Loucy (cell line): ENCODE measurements at regions not wholly inside any gene's neighbourhood (a gene's known extent, or its start where the extent isn't known, plus 50 kb on each side); places are given as distances from the start of the nearest gene placed in this dataset.

ENCODE experiments used
- H2AFZ ChIP-seq: fragments of 200-600 bp; sonication (generic); 2 replicates; pipeline ENCODE4 v1.6.0; 2016; ENCODE audit warnings: antibody characterized with exemption, mild to moderate bottlenecking, low read length, moderate library complexity
- H3F3A ChIP-seq: fragments of 200-600 bp; 2 replicates; pipeline ENCODE4 v1.6.0; 2016; ENCODE audit warnings: antibody characterized with exemption, low read depth, mild to moderate bottlenecking
- H3K27me3 ChIP-seq: fragments of 200-600 bp; sonication (generic); 2 replicates; pipeline ENCODE4 v1.6.1; 2014; ENCODE audit warnings: low read length, mild to moderate bottlenecking; ENCODE audit not compliant: insufficient read depth, poor library complexity, severe bottlenecking
- H3K36me3 ChIP-seq: fragments of 200-600 bp; sonication (generic); 2 replicates; pipeline ENCODE4 v1.6.1; 2016; ENCODE audit warnings: low read length; ENCODE audit not compliant: insufficient read depth
- H3K4me1 ChIP-seq: fragments of 200-600 bp; sonication (generic); 2 replicates; pipeline ENCODE4 v1.5.1; 2014; ENCODE audit warnings: low read length, mild to moderate bottlenecking; ENCODE audit not compliant: insufficient read depth, poor library complexity, severe bottlenecking
- H3K4me2 ChIP-seq: fragments of 200-600 bp; sonication (generic); 2 replicates; pipeline ENCODE4 v1.6.0; 2014; ENCODE audit warnings: antibody characterized with exemption, low read length, low read depth, mild to moderate bottlenecking; ENCODE audit not compliant: poor library complexity, severe bottlenecking
- H3K4me3 ChIP-seq: fragments of 200-600 bp; sonication (generic); 2 replicates; pipeline ENCODE4 v1.5.1; 2014; ENCODE audit warnings: low read length, mild to moderate bottlenecking, mixed read lengths; ENCODE audit not compliant: poor library complexity, severe bottlenecking
- H3K79me2 ChIP-seq: fragments of 200-600 bp; sonication (generic); 2 replicates; pipeline ENCODE4 v1.6.1; 2014; ENCODE audit warnings: low read length; ENCODE audit not compliant: insufficient read depth
- H3K9ac ChIP-seq: fragments of 200-600 bp; sonication (generic); 2 replicates; pipeline ENCODE4 v1.6.0; 2014; ENCODE audit warnings: mild to moderate bottlenecking, low read depth, low read length, moderate library complexity; ENCODE audit not compliant: poor library complexity, severe bottlenecking
- H3K9me2 ChIP-seq: fragments of 200-600 bp; sonication (generic); replicated peaks from 2 replicates; pipeline ENCODE4 v1.6.1; 2016; ENCODE audit warnings: low read depth, low read length, mixed read lengths
- H3K9me3 ChIP-seq: fragments of 200-600 bp; sonication (generic); 2 replicates; pipeline ENCODE4 v1.6.1; 2014; ENCODE audit warnings: mild to moderate bottlenecking, antibody characterized with exemption, low read length, low read depth; ENCODE audit not compliant: insufficient read depth
- H4K20me1 ChIP-seq: fragments of 200-600 bp; sonication (generic); 2 replicates; pipeline ENCODE4 v1.6.0; 2014; ENCODE audit warnings: antibody characterized with exemption, low read length, mild to moderate bottlenecking; ENCODE audit not compliant: insufficient read depth, poor library complexity, severe bottlenecking
- CTCF ChIP-seq: fragments of 200-600 bp; sonication (generic); conservative IDR thresholded peaks from 2 replicates; pipeline ENCODE4 v1.5.1; 2014; ENCODE audit warnings: mild to moderate bottlenecking, antibody characterized with exemption, low read length
- EZH2phosphoT487 ChIP-seq: fragments of 200-600 bp; IDR thresholded peaks from 2 replicates; pipeline ENCODE4 v1.6.1; 2018; ENCODE audit warnings: antibody characterized with exemption, mild to moderate bottlenecking, moderate library complexity, borderline replicate concordance

DNA sequence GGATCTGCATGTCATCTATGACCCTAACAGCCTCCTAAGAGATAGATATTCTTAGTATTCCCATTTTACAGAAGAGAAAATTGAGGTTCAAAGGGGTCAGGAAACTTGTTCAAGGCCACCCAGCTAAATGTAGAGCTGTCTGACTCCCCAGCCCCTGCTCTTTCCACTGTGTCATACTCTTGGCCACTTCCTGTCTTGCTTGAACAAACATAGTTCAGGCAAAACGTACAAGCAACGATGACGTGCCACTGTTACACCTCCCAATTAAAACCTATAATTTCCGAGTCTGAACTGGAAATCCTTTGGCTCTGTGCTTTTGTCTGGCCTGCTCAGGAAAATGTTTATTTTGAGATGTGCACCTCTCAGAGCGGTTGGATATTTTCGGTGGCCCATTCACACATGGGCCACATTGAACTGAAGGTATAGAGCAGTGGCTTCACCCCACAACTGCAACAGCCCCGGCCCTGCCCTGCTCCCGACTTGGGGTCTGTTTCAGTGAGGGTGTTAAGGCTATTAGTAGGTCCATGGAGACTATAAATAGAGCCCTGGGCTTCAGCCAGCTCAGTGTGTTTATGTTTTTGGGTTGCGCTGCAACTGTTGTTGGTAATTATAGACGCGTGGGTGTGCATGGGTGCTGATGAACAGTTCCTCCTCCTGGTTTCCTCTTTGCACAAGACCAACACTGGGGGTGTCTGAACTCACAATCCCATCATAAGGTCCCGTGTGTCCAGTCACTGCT, 172.3 kb upstream of the ADO start:
- Histone ChIP-seq H3K9ac (no peak overlapping the region), H3K27me3 (no peaks in the 10 kb centered on the region), H3K9me2 (no peaks in the 10 kb centered on the region), H4K20me1 (no peaks in the 10 kb centered on the region), H3K4me3 (no peak overlapping the region), H3K36me3 (no peaks in the 10 kb centered on the region), H3K4me2 (no peak overlapping the region), H3K79me2 (no peaks in the 10 kb centered on the region), H3F3A (no peaks in the 10 kb centered on the region), H2AFZ (no peak overlapping the region), H3K4me1 (peaks cover 8% of the 10 kb centered on the region), H3K9me3 (no peaks in the 10 kb centered on the region)
- no peak for TF ChIP-seq CTCF
- TF ChIP-seq EZH2phosphoT487 = no peak

DNA sequence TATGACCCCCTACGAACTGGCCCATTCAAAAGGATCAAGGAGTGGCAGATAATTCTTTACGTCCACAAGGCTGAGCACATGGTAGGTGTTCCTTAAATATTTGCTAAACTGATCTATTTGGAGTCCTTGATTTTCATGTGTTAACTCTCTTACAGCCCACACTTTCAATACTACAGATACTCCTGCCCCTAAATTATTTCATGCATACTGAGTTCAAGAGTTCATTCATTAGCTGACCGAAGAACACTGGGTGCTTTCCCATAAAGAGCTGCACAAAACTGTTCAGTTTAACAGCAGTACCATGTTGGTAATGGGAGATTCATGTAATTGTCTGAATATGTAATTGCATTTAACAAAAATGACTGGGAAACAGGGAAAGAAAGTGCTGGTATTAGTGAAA, 170.5 kb upstream of the ADO start:
- H3K4me1 ChIP-seq = peaks cover 16% of the 10 kb centered on the region
- no peaks in the 10 kb centered on the region for H3F3A ChIP-seq

DNA sequence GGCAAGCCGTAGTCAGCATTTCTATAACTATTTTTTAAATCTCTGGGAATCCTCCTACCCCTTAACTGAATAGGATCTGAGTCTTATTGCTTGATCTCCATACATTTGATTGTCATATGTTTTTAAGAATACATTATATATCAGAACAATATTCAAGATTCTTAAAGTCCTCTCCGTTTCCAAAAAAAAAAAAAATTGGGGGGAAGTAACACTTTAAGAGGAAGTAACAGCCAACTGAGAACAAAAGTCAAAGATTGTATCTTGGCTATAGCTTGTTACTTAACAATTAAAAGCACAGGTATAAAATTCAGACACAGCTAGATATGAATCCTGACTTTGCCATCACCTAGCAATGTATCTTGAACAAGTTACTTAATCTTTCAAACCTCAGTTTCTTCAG, 169.9 kb upstream of the ADO start:
- Histone ChIP-seq H3K4me1 (peaks cover 16% of the 10 kb centered on the region), H2AFZ (no peak overlapping the region), H3K79me2 (no peaks in the 10 kb centered on the region), H3K4me2 (no peak overlapping the region), H3K9me3 (no peaks in the 10 kb centered on the region), H3F3A (no peaks in the 10 kb centered on the region), H3K9ac (no peak overlapping the region), H3K4me3 (no peak overlapping the region), H3K27me3 (no peaks in the 10 kb centered on the region), H4K20me1 (no peaks in the 10 kb centered on the region), H3K9me2 (no peaks in the 10 kb centered on the region), H3K36me3 (no peaks in the 10 kb centered on the region)
- no peak for TF ChIP-seq EZH2phosphoT487
- TF ChIP-seq CTCF = no peak

More for the DNA sequence above, 170.5 kb upstream of the ADO start:
- Histone ChIP-seq H3K9ac (no peak overlapping the region), H3K79me2 (no peaks in the 10 kb centered on the region), H3K4me2 (no peak overlapping the region), H3K4me3 (no peak overlapping the region), H3K27me3 (no peaks in the 10 kb centered on the region), H3K9me3 (no peaks in the 10 kb centered on the region), H2AFZ (no peak overlapping the region), H3K9me2 (no peaks in the 10 kb centered on the region), H3K36me3 (no peaks in the 10 kb centered on the region), H4K20me1 (no peaks in the 10 kb centered on the region)
- TF ChIP-seq EZH2phosphoT487 (no peak), CTCF (no peak)
